GM23248 (cell line): ENCODE measurements at regions not wholly inside any gene's neighbourhood (a gene's known extent, or its start where the extent isn't known, plus 50 kb on each side); places are given as distances from the start of the nearest gene placed in this dataset.

Experiments used
- EZH2 ChIP-seq: fragments of 200-600 bp; sonication (generic); IDR thresholded peaks from 2 replicates; pipeline ENCODE4 v1.6.1; 2018; ENCODE audit warnings: antibody characterized with exemption, mild to moderate bottlenecking; ENCODE audit not compliant: insufficient read depth, poor library complexity, severe bottlenecking
- EZH2phosphoT487 ChIP-seq: fragments of 200-600 bp; sonication (generic); IDR thresholded peaks from 2 replicates; pipeline ENCODE4 v1.6.1; 2018; ENCODE audit warnings: antibody characterized with exemption, moderate library complexity, mild to moderate bottlenecking, low read depth; ENCODE audit not compliant: insufficient read depth

DNA sequence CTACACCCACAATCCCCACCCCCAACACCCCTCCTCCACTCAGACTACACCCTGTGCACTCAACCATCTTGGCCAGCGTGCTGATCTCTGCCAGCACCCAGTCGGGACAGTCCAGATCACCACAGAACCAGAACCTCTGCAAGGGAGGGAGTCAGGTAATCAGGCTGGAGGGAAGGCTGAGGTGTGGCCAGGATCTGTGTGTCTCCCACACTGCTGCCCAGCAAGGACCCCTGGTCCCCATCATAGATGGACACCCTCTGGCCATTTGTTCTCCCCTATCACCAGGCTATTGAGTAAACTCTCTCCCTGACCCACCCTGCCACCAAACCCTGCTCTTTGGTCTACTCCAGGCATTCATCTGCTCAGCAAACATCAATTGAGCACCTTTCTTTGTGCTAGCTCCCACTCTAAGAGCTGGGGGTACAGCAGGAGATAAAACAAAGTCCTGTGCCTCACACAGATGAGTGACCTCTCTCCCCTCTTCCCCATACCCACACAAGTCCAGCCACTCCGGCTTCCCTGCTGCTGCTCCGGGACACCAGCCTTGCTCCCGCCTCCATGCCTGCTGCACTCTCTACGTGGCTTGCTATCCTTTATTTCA is 134.8 kb downstream of the TBC1D2B start:
- no peak for TF ChIP-seq EZH2phosphoT487
- no peak for TF ChIP-seq EZH2
